Gastroesophageal sphincter (tissue), 4 donors: ENCODE measurements at regions not wholly inside any gene's neighbourhood (a gene's known extent, or its start where the extent isn't known, plus 50 kb on each side); places are given as distances from the start of the nearest gene placed in this dataset.

ENCODE experiments used
- ATAC-seq: fragments of 150-250 bp; one replicate; pipeline ENCODE4 v1.9.1; 2016; ENCODE audit warnings: mild to moderate bottlenecking, moderate library complexity
- H3K27ac ChIP-seq, 4 donors: fragments of 200-600 bp; sonication (generic) in 3 of 4; 1 replicate in 3 of 4; 2 replicates in 1 of 4; pipeline ENCODE4 v1.5.1; 2016 to 2019
- H3K27me3 ChIP-seq: fragments of 200-600 bp; sonication (generic); one replicate; pipeline ENCODE4 v1.5.1; 2019
- H3K36me3 ChIP-seq, 2 donors: fragments of 200-600 bp; sonication (generic); one replicate each; pipeline ENCODE4 v1.5.1; 2019; ENCODE audit warnings: control low read depth in 1 of 2
- H3K4me1 ChIP-seq, 3 donors: fragments of 200-600 bp; sonication (generic); 1 replicate in 2 of 3; 2 replicates in 1 of 3; pipeline ENCODE4 v1.5.1; 2016 to 2019; ENCODE audit warnings: control low read depth in 2 of 3
- H3K4me3 ChIP-seq, 2 donors: fragments of 200-600 bp; sonication (generic); one replicate each; pipeline ENCODE4 v1.5.1; 2019; ENCODE audit warnings: mild to moderate bottlenecking in 1 of 2, moderate library complexity in 1 of 2
- H3K9me3 ChIP-seq, 3 donors: fragments of 200-600 bp; sonication (generic); one replicate each; pipeline ENCODE4 v1.5.1; 2017 to 2019; ENCODE audit warnings: control low read depth in 2 of 3
- EP300 ChIP-seq: sonication (generic); formaldehyde crosslinking; IDR thresholded peaks from one replicate; pipeline ENCODE4 v1.6.1; 2017; ENCODE audit warnings: antibody characterized with exemption, mild to moderate bottlenecking
- POLR2A ChIP-seq, 2 donors: fragments of 450-650 bp; IDR thresholded peaks; one replicate each; pipeline ENCODE4 v1.6.1; 2017; ENCODE audit warnings: antibody characterized with exemption in 2 of 2, mild to moderate bottlenecking in 2 of 2, moderate library complexity in 1 of 2
- POLR2AphosphoS5 ChIP-seq: sonication (generic); formaldehyde crosslinking; IDR thresholded peaks from one replicate; pipeline ENCODE4 v1.6.1; 2017; ENCODE audit warnings: antibody characterized with exemption
- WGBS, 2 donors: methylation state at CpG; one replicate each; pipeline ENCODE4 v1.1.5; 2018; ENCODE audit warnings: low coverage in 1 of 2; 5-methylcytosine and 5-hydroxymethylcytosine counted together
- TF ChIP-seq, protein P1 (sequence below), 4 experiments: fragments of 200-600 bp in 2 of 4; fragments of 450-650 bp in 2 of 4; sonication (generic) in 1 of 4; IDR thresholded peaks; one replicate each; pipeline ENCODE4 v1.5.1; 2017 to 2019; ENCODE audit warnings: antibody characterized with exemption in 4 of 4, mild to moderate bottlenecking in 2 of 4, moderate library complexity in 2 of 4

DNA sequence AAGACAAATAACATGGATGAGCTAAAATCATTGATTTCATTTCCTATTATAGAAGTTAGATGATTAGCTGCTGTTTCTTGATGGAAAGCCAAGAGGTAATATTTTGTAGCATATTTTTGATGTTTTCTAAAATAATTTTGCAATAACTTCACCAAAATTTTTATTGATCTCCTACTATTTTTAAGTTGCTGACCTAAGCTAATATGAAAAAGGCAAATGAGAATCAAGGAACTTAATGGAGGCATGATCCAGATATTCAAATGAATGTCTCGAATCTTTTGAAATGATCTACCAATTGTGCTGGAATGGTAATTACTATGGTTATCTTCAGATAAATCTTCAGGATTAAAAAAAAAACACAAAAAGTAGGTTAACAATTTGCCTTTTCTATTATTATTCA, 1591.4 kb upstream of the PCDH7 start:
- Histone ChIP-seq H3K27me3 (no peaks in the 10 kb centered on the region), H3K4me3 (no peak overlapping the region), H3K36me3 (no peaks in the 10 kb centered on the region), H3K27ac (no peak overlapping the region), H3K4me1 (no peaks in the 10 kb centered on the region), H3K9me3 (no peaks in the 10 kb centered on the region)
- no peak for ATAC-seq
- 88 to 100% methylated on average over 1 of the region's 1 CpG for WGBS, 2 donors
- TF ChIP-seq POLR2A (IDR thresholded peaks at IDR 0.05) (no peak), POLR2AphosphoS5 (no peak), EP300 (no peak)
- TF ChIP-seq, protein P1, sequence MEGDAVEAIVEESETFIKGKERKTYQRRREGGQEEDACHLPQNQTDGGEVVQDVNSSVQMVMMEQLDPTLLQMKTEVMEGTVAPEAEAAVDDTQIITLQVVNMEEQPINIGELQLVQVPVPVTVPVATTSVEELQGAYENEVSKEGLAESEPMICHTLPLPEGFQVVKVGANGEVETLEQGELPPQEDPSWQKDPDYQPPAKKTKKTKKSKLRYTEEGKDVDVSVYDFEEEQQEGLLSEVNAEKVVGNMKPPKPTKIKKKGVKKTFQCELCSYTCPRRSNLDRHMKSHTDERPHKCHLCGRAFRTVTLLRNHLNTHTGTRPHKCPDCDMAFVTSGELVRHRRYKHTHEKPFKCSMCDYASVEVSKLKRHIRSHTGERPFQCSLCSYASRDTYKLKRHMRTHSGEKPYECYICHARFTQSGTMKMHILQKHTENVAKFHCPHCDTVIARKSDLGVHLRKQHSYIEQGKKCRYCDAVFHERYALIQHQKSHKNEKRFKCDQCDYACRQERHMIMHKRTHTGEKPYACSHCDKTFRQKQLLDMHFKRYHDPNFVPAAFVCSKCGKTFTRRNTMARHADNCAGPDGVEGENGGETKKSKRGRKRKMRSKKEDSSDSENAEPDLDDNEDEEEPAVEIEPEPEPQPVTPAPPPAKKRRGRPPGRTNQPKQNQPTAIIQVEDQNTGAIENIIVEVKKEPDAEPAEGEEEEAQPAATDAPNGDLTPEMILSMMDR (IDR thresholded peaks at IDR 0.05): no peak

DNA sequence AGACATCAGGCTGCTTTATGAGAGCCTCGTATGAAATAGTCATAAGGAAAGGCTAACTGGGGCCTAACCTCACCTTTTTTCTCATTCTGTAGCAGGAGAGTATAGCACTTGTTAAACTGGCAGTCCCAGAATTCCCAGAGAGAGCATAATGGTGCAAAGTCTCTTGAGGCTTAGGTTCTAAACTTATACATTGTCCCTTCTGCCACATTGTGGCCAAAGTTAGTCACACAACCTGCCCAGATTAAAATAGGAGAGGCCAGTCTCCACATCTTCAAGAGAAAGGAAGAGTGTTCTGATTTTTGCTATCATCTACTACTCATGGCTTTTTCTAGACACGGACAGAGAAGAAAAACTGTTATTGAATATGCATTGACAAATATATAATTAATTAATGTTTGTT, 1588.9 kb upstream of the PCDH7 start:
- 78 to 83% methylated on average over 2 of the region's 2 CpGs for WGBS, 2 donors

DNA sequence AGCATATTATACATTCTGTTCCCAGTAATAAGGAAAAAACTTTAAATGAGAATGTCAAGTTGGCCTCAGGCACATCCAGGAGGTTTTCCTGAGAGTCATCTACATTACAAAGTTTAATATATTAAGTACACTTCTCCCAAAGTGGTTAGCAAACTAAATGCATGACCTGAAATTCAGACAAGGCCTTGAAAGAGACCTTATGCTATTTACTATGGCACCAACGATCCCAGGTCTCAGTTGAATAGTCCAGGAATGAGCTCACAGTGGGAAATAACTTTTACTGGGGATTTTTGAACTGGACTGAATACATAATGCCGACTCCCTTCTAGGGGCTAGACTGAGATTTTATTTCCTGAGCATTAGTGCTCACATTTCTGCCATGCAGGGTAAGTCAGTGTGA, 1577.5 kb upstream of the PCDH7 start:
- no peak overlapping the region for H3K27ac ChIP-seq
- no peaks in the 10 kb centered on the region for H3K27me3 ChIP-seq
- TF ChIP-seq, protein P1 (IDR thresholded peaks at IDR 0.05): no peak
- no peak for TF ChIP-seq POLR2A (IDR thresholded peaks at IDR 0.05)
- no peak for TF ChIP-seq POLR2AphosphoS5
- no peak for TF ChIP-seq EP300
- no peaks in the 10 kb centered on the region for H3K36me3 ChIP-seq
- H3K4me3 ChIP-seq: no peak overlapping the region
- H3K9me3 ChIP-seq: no peaks in the 10 kb centered on the region
- WGBS, 2 donors: 51 to 70% methylated on average over 2 of the region's 2 CpGs
- no peaks in the 10 kb centered on the region for H3K4me1 ChIP-seq
- ATAC-seq: no peak

More for the DNA sequence above, 1588.9 kb upstream of the PCDH7 start:
- Histone ChIP-seq H3K4me1 (no peaks in the 10 kb centered on the region), H3K27ac (no peak overlapping the region), H3K27me3 (no peaks in the 10 kb centered on the region), H3K36me3 (no peaks in the 10 kb centered on the region), H3K4me3 (no peak overlapping the region), H3K9me3 (no peaks in the 10 kb centered on the region)
- TF ChIP-seq POLR2A (IDR thresholded peaks at IDR 0.05) (no peak), EP300 (no peak)
- TF ChIP-seq, protein P1 (IDR thresholded peaks at IDR 0.05): no peak
- ATAC-seq: no peak

DNA sequence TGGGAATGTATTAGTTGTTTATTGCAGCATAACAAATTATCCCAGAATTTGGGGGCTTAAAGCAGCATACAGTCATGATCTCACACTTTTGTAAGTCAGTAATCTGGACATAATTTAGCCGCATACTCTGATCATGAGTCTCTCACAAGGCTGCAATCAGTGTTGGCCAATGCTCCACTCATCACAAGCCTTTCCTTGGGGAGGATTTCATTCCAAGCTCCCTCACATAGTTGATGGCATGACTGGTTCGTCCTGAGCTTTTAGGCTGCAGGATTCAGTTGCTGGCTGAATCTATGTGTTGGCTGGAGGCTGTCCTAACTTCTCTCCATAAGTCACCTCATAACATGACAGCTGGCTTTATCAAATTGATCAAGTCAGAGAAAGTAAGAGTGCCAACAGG, 1568.6 kb upstream of the PCDH7 start:
- 84 to 100% methylated on average over 1 to 2 of the region's 2 CpGs for WGBS, 2 donors
- no peaks in the 10 kb centered on the region for H3K4me1 ChIP-seq
- TF ChIP-seq POLR2AphosphoS5 (no peak), EP300 (no peak), POLR2A (IDR thresholded peaks at IDR 0.05) (no peak)
- TF ChIP-seq, protein P1 (IDR thresholded peaks at IDR 0.05): no peak
- H3K9me3 ChIP-seq: peaks cover 0 to under 1% (median 0%) of the 10 kb centered on the region in 3 donors
- no peaks in the 10 kb centered on the region for H3K27me3 ChIP-seq
- no peaks in the 10 kb centered on the region for H3K36me3 ChIP-seq
- H3K4me3 ChIP-seq: no peak overlapping the region
- no peak for ATAC-seq
- no peak overlapping the region for H3K27ac ChIP-seq

DNA sequence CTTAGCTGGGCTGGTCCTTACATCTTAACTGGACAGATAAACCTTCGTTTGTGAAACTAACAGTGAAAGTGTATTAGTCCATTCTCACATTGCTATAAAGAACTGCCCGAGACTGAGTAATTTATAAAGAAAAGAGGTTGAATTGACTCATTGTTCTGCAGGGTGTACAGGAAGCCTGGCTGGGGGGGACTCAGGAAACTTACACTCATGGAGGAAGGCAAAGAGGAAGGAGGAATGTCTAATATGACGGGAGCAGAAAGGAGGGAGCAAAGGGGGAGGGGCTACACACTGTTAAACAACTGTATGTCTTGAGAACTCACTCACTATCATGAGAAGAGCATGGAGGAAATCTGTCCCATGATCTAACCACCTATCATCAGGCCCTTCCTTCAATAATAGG, 1566.5 kb upstream of the PCDH7 start:
- no peaks in the 10 kb centered on the region for H3K27me3 ChIP-seq

More for the DNA sequence above, 1566.5 kb upstream of the PCDH7 start:
- TF ChIP-seq, protein P1 (IDR thresholded peaks at IDR 0.05): no peak
- TF ChIP-seq POLR2AphosphoS5: no peak
- no peak for TF ChIP-seq EP300
- no peak overlapping the region for H3K4me3 ChIP-seq
- H3K4me1 ChIP-seq: no peaks in the 10 kb centered on the region
- H3K27ac ChIP-seq: no peak overlapping the region
- WGBS, 2 donors: 52 to 57% methylated on average over 3 of the region's 3 CpGs
- H3K9me3 ChIP-seq: peaks cover 0 to 5% (median 0%) of the 10 kb centered on the region in 3 donors
- ATAC-seq: no peak
- no peaks in the 10 kb centered on the region for H3K36me3 ChIP-seq
